Mucosa of stomach (tissue), 1 donor: ENCODE measurements at regions not wholly inside any gene's neighbourhood (a gene's known extent, or its start where the extent isn't known, plus 50 kb on each side); places are given as distances from the start of the nearest gene placed in this dataset.

Source experiments
- H3K27me3 ChIP-seq: one replicate; pipeline ENCODE4 v1.7.0; 2013; ENCODE audit warnings: mild to moderate bottlenecking, low read length; ENCODE audit not compliant: control insufficient read depth, insufficient read depth
- H3K36me3 ChIP-seq: one replicate; pipeline ENCODE4 v1.7.0; 2013; ENCODE audit warnings: low read length; ENCODE audit not compliant: control insufficient read depth, insufficient read depth
- H3K4me1 ChIP-seq: one replicate; pipeline ENCODE4 v1.7.0; 2013; ENCODE audit warnings: mild to moderate bottlenecking, low read length; ENCODE audit not compliant: control insufficient read depth, insufficient read depth
- H3K4me3 ChIP-seq: one replicate; pipeline ENCODE4 v1.7.0; 2013; ENCODE audit warnings: low read length
- H3K9ac ChIP-seq: one replicate; pipeline ENCODE4 v1.7.0; 2013; ENCODE audit warnings: mild to moderate bottlenecking, low read length, moderate library complexity
- H3K9me3 ChIP-seq: one replicate; pipeline ENCODE4 v1.7.0; 2013; ENCODE audit warnings: mild to moderate bottlenecking, low read length, moderate library complexity; ENCODE audit not compliant: control insufficient read depth
- donor health status: Pancreatic carcinoma.

GRCh38 chr11:95466416-95466815 lies 235.4 kb upstream of the SESN3 start:
- Histone ChIP-seq H3K36me3 (no peaks in the 10 kb centered on the region), H3K9me3 (no peaks in the 10 kb centered on the region), H3K9ac (no peak overlapping the region), H3K27me3 (no peaks in the 10 kb centered on the region), H3K4me3 (no peak overlapping the region), H3K4me1 (no peaks in the 10 kb centered on the region)

- H3K36me3 ChIP-seq: no peaks in the 10 kb centered on the region
- H3K27me3 ChIP-seq: no peaks in the 10 kb centered on the region
- H3K4me1 ChIP-seq: no peaks in the 10 kb centered on the region
- no peak overlapping the region for H3K9ac ChIP-seq
- H3K4me3 ChIP-seq: no peak overlapping the region
- H3K9me3 ChIP-seq: no peaks in the 10 kb centered on the region
Observed at GRCh38 chr11:95465887-95466286, 234.9 kb upstream of the SESN3 start.

- Histone ChIP-seq H3K27me3 (no peaks in the 10 kb centered on the region), H3K9me3 (no peaks in the 10 kb centered on the region), H3K4me3 (no peak overlapping the region), H3K4me1 (peaks cover 5% of the 10 kb centered on the region), H3K36me3 (no peaks in the 10 kb centered on the region), H3K9ac (no peak overlapping the region)
Observed at GRCh38 chr11:95461858-95462257, 230.9 kb upstream of the SESN3 start.

GRCh38 chr11:95461348-95461747 lies 230.3 kb upstream of the SESN3 start:
- Histone ChIP-seq H3K4me3 (no peak overlapping the region), H3K36me3 (no peaks in the 10 kb centered on the region), H3K4me1 (peaks cover 5% of the 10 kb centered on the region)

GRCh38 chr11:95459291-95460042 lies 228.5 kb upstream of the SESN3 start:
- H3K4me1 ChIP-seq: peaks cover 5% of the 10 kb centered on the region
- H3K27me3 ChIP-seq: no peaks in the 10 kb centered on the region
- H3K4me3 ChIP-seq: no peak overlapping the region
- no peaks in the 10 kb centered on the region for H3K36me3 ChIP-seq
- no peaks in the 10 kb centered on the region for H3K9me3 ChIP-seq
- H3K9ac ChIP-seq: no peak overlapping the region

More at GRCh38 chr11:95461348-95461747, 230.3 kb upstream of the SESN3 start:
- Histone ChIP-seq H3K27me3 (no peaks in the 10 kb centered on the region), H3K9me3 (no peaks in the 10 kb centered on the region), H3K9ac (no peak overlapping the region)

GRCh38 chr11:95456714-95457491 lies 225.9 kb upstream of the SESN3 start:
- Histone ChIP-seq H3K27me3 (no peaks in the 10 kb centered on the region), H3K36me3 (no peaks in the 10 kb centered on the region), H3K9me3 (no peaks in the 10 kb centered on the region), H3K9ac (no peak overlapping the region), H3K4me3 (no peak overlapping the region), H3K4me1 (peaks cover 5% of the 10 kb centered on the region)

GRCh38 chr11:95455228-95455970 lies 224.4 kb upstream of the SESN3 start:
- Histone ChIP-seq H3K9me3 (no peaks in the 10 kb centered on the region), H3K9ac (no peak overlapping the region), H3K27me3 (no peaks in the 10 kb centered on the region), H3K36me3 (no peaks in the 10 kb centered on the region), H3K4me1 (peaks cover 5% of the 10 kb centered on the region), H3K4me3 (no peak overlapping the region)

GRCh38 chr11:95453616-95454171 lies 222.7 kb upstream of the SESN3 start:
- no peak overlapping the region for H3K9ac ChIP-seq
- no peak overlapping the region for H3K4me3 ChIP-seq
- H3K27me3 ChIP-seq: no peaks in the 10 kb centered on the region
- no peaks in the 10 kb centered on the region for H3K9me3 ChIP-seq
- no peaks in the 10 kb centered on the region for H3K36me3 ChIP-seq
- no peaks in the 10 kb centered on the region for H3K4me1 ChIP-seq

GRCh38 chr11:95451682-95452081 lies 220.7 kb upstream of the SESN3 start:
- Histone ChIP-seq H3K9me3 (no peaks in the 10 kb centered on the region), H3K9ac (no peak overlapping the region), H3K27me3 (no peaks in the 10 kb centered on the region), H3K4me3 (no peak overlapping the region), H3K4me1 (no peaks in the 10 kb centered on the region), H3K36me3 (no peaks in the 10 kb centered on the region)

- Histone ChIP-seq H3K36me3 (no peaks in the 10 kb centered on the region), H3K9ac (no peak overlapping the region), H3K4me1 (no peaks in the 10 kb centered on the region), H3K9me3 (no peaks in the 10 kb centered on the region), H3K4me3 (no peak overlapping the region), H3K27me3 (no peaks in the 10 kb centered on the region)
Observed at GRCh38 chr11:95451261-95451660, 220.3 kb upstream of the SESN3 start.

GRCh38 chr11:95450547-95451123 lies 219.6 kb upstream of the SESN3 start:
- no peak overlapping the region for H3K9ac ChIP-seq
- H3K36me3 ChIP-seq: no peaks in the 10 kb centered on the region
- H3K4me1 ChIP-seq: no peaks in the 10 kb centered on the region
- H3K9me3 ChIP-seq: no peaks in the 10 kb centered on the region
- no peak overlapping the region for H3K4me3 ChIP-seq
- no peaks in the 10 kb centered on the region for H3K27me3 ChIP-seq
